Endothelial cell of umbilical vein (primary cell): ENCODE measurements at regions not wholly inside any gene's neighbourhood (a gene's known extent, or its start where the extent isn't known, plus 50 kb on each side); places are given as distances from the start of the nearest gene placed in this dataset.

Source experiments
- BruUV-seq: library from RNA; stranded (reverse); fragments of 400-500 nt; replicated peaks from 2 replicates; lab custom pipeline; 2021; lab: Mats Ljungman, UMichigan
- CTCF ChIA-PET: fragments of 300-600, 350-600 bp; sonication (Branson Sonifier 250); formaldehyde crosslinking; loops from one replicate; lab custom pipeline; 2021; ENCODE audit warnings: antibody characterized with exemption, inconsistent platforms; lab: Charles Lee
- POLR2A ChIA-PET: fragments of 300-600, 350-600 bp; sonication (Branson Sonifier 250); formaldehyde crosslinking; loops from one replicate; lab custom pipeline; 2021; ENCODE audit warnings: antibody characterized with exemption, inconsistent platforms; lab: Charles Lee
- DNase-seq: peaks from one replicate; pipeline ENCODE4 v3.0.0-alpha.2; 2011; ENCODE audit warnings: low read depth, low spot score
- FAIRE-seq: peaks from 2 replicates; lab custom pipeline; 2011; peaks lifted over from hg19 to GRCh38; lab: Jason Lieb, UNC
- H2AFZ ChIP-seq: 2 replicates; pipeline ENCODE4 v1.6.0; 2012; ENCODE audit warnings: low read depth, low read length, control low read depth, inconsistent platforms
- H3K27ac ChIP-seq: 2 replicates; pipeline ENCODE4 v1.5.1; 2011; ENCODE audit warnings: low read depth, mild to moderate bottlenecking, control low read depth, low read length, moderate library complexity; ENCODE audit not compliant: insufficient read depth
- H3K27me3 ChIP-seq, 2 experiments: 2 replicates each; pipeline versions ENCODE4 v1.6.0 to v1.6.1; 2011; ENCODE audit warnings: low read length in 2 of 2, mixed read lengths in 1 of 2; ENCODE audit not compliant: control insufficient read depth in 2 of 2, insufficient read depth in 2 of 2
- H3K36me3 ChIP-seq, 2 experiments: 2 replicates in 1 of 2; 3 replicates in 1 of 2; pipeline ENCODE4 v1.5.1; 2011; ENCODE audit warnings: low read length in 2 of 2, mild to moderate bottlenecking in 1 of 2, moderate library complexity in 1 of 2; ENCODE audit not compliant: control insufficient read depth in 2 of 2, insufficient read depth in 2 of 2; ENCODE audit errors: extremely low read depth in 1 of 2
- H3K4me1 ChIP-seq: 3 replicates; pipeline ENCODE4 v1.5.1; 2011; ENCODE audit warnings: mild to moderate bottlenecking, low read length; ENCODE audit not compliant: control insufficient read depth, insufficient read depth; ENCODE audit errors: extremely low read depth
- H3K4me2 ChIP-seq: 2 replicates; pipeline ENCODE4 v1.6.1; 2011; ENCODE audit warnings: low read length, control low read depth, mixed read lengths; ENCODE audit not compliant: insufficient read depth
- H3K4me3 ChIP-seq, 3 experiments: fragments of 200-600 bp in 1 of 3; sonication (generic), shearing (Covaris generic) in 1 of 3; replicated peaks in 1 of 3; 2 replicates each; pipeline ENCODE4 v1.5.1; 2011 to 2016; ENCODE audit warnings: control low read depth in 3 of 3, low read length in 3 of 3, mild to moderate bottlenecking in 2 of 3, inconsistent platforms in 1 of 3, low read depth in 1 of 3, moderate library complexity in 1 of 3; ENCODE audit not compliant: insufficient read depth in 1 of 3
- H3K79me2 ChIP-seq: 2 replicates; pipeline ENCODE4 v1.6.0; 2012; ENCODE audit warnings: low read length, inconsistent platforms; ENCODE audit not compliant: control insufficient read depth, insufficient read depth
- H3K9ac ChIP-seq: replicated peaks from 2 replicates; pipeline ENCODE3; 2011; ENCODE audit warnings: low read length, control low read depth; ENCODE audit not compliant: insufficient read depth; ENCODE audit errors: extremely low read depth
- H3K9me1 ChIP-seq: replicated peaks from 3 replicates; pipeline ENCODE4 v1.6.0; 2011; ENCODE audit warnings: mild to moderate bottlenecking, low read length; ENCODE audit not compliant: control insufficient read depth, insufficient read depth; ENCODE audit errors: extremely low read depth
- H3K9me3 ChIP-seq: replicated peaks from 2 replicates; pipeline ENCODE4 v1.5.1; 2012; ENCODE audit warnings: low read length, inconsistent platforms; ENCODE audit not compliant: control insufficient read depth, insufficient read depth
- H4K20me1 ChIP-seq: replicated peaks from 2 replicates; pipeline ENCODE3; 2011; ENCODE audit warnings: mild to moderate bottlenecking, low read length; ENCODE audit not compliant: control insufficient read depth, insufficient read depth; ENCODE audit errors: extremely low read depth
- EZH2 ChIP-seq: IDR thresholded peaks from 2 replicates; pipeline ENCODE4 v1.6.1; 2012; ENCODE audit warnings: borderline replicate concordance, low read depth, mild to moderate bottlenecking, moderate library complexity, low read length, inconsistent platforms; ENCODE audit not compliant: severe bottlenecking
- FOS ChIP-seq: IDR thresholded peaks from 2 replicates; pipeline ENCODE4 v1.6.1; 2011; ENCODE audit warnings: mild to moderate bottlenecking, low read length, moderate library complexity, borderline replicate concordance; ENCODE audit not compliant: insufficient read depth
- GATA2 ChIP-seq: IDR thresholded peaks from 2 replicates; pipeline ENCODE4 v1.7.0; 2011; ENCODE audit warnings: low read depth, mild to moderate bottlenecking, moderate library complexity, mixed read lengths, low read length; ENCODE audit not compliant: insufficient read length, insufficient read depth
- JUN ChIP-seq: IDR thresholded peaks from 2 replicates; pipeline ENCODE4 v1.6.1; 2011; ENCODE audit warnings: borderline replicate concordance, low read depth; ENCODE audit not compliant: insufficient read length, insufficient read depth
- MYC ChIP-seq: IDR thresholded peaks from one replicate; pipeline ENCODE4 v1.6.1; 2011; ENCODE audit warnings: mild to moderate bottlenecking, low read depth, low read length
- POLR2A ChIP-seq: IDR thresholded peaks from 2 replicates; pipeline ENCODE4 v1.6.1; 2012; ENCODE audit warnings: low read depth, mild to moderate bottlenecking, control low read depth, low read length
- POLR2AphosphoS5 ChIP-seq: IDR thresholded peaks from 2 replicates; pipeline ENCODE4 v1.6.1; 2012; ENCODE audit warnings: low read depth, mild to moderate bottlenecking, control low read depth, low read length, moderate library complexity; ENCODE audit not compliant: insufficient read depth
- dilution Hi-C: fragments of 300-500 bp; cut with MboI; formaldehyde crosslinking; loops from one replicate; pipeline ENCODE4 v1.15.0; 2019; ENCODE audit warnings: low sequenced_read_pairs; ENCODE audit not compliant: extremely low pct_ligation_motif_present
- intact Hi-C: fragments of 100-400 bp; cut with micrococcal nuclease; formaldehyde crosslinking; loops from one replicate; pipeline ENCODE4 v1.10.0; 2022
- TF ChIP-seq, protein P1 (sequence below): IDR thresholded peaks from 2 replicates; pipeline ENCODE4 v1.6.1; 2011; ENCODE audit not compliant: insufficient read depth, insufficient read length
- TF ChIP-seq, protein P2 (sequence below), 2 donors: IDR thresholded peaks; 1 replicate in 1 of 2; 2 replicates in 1 of 2; pipeline ENCODE4 v1.5.1; 2011; ENCODE audit warnings: low read length in 2 of 2, mild to moderate bottlenecking in 2 of 2, moderate library complexity in 2 of 2, control low read depth in 1 of 2, inconsistent platforms in 1 of 2, low read depth in 1 of 2; ENCODE audit not compliant: insufficient read depth in 1 of 2; ENCODE audit errors: extremely low read depth in 1 of 2

DNA sequence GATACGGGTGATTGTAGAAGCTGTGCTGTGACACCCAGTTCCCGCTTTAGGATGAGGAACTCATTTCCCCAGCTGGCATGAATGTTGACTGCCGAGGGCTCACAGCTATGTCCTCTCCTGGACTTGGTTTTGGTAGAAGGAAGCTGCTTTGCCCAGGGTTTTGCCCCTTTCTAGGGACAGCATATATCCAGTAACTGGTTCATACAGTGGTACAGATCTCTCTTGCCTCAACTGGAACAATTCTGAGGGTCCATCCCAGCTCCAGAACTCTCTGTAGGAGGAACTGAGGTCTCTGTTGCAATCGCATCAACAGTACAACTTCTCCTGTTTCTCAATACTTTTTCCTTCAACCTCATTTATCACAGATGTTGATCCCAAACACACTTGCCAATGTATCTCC lies 54.5 kb upstream of the FNDC3B start:
- DNase-seq (no peak), FAIRE-seq (no peak)
- H3K4me3 ChIP-seq, result no peak overlapping the region
- no peak overlapping the region for H3K9ac ChIP-seq
- no peaks in the 10 kb centered on the region for H4K20me1 ChIP-seq
- intact Hi-C loops, result no loop called here
- no peaks in the 10 kb centered on the region for H3K9me1 ChIP-seq
- ChIA-PET POLR2A (no interaction called here), CTCF (no interaction called here)
- H3K27ac ChIP-seq, result no peak overlapping the region
- no TSS peak for BruUV-seq
- H3K4me1 ChIP-seq, result no peaks in the 10 kb centered on the region
- no peaks in the 10 kb centered on the region for H3K36me3 ChIP-seq
- TF ChIP-seq POLR2AphosphoS5 (no peak), GATA2 (no peak), POLR2A (no peak), EZH2 (no peak), JUN (no peak)
- TF ChIP-seq, protein P1, sequence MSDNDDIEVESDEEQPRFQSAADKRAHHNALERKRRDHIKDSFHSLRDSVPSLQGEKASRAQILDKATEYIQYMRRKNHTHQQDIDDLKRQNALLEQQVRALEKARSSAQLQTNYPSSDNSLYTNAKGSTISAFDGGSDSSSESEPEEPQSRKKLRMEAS, result no peak
- H3K27me3 ChIP-seq, result no peaks in the 10 kb centered on the region
- H3K79me2 ChIP-seq, result no peaks in the 10 kb centered on the region
- H2AFZ ChIP-seq, result no peak overlapping the region
- H3K9me3 ChIP-seq, result no peaks in the 10 kb centered on the region
- dilution Hi-C loops, result no loop called here
- H3K4me2 ChIP-seq, result no peak overlapping the region

DNA sequence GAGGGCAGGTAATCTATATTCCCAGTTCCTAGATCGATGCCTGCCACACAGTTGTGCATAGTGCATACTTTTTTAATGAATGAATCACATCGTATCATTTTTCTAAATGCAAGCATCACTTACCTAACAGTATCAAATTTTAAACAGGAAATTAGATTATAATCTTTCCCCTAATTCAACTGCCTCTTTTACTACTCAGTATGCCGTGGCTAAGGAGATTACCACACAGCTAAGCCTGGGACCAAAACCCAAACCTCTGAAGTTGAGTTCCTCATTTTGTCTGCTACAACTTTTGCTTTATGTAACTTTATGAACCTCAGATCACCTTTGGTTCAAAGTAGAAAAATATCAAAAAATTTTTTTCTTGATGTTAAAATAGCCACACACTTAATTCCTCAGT lies 53.2 kb upstream of the FNDC3B start:
- dilution Hi-C loops, result no loop called here
- Histone ChIP-seq H3K9ac (no peak overlapping the region), H3K36me3 (no peaks in the 10 kb centered on the region)

More for the DNA sequence above, 53.2 kb upstream of the FNDC3B start:
- CTCF ChIA-PET, result no interaction called here
- H3K9me1 ChIP-seq, result no peaks in the 10 kb centered on the region
- no peaks in the 10 kb centered on the region for H3K79me2 ChIP-seq
- H3K4me1 ChIP-seq, result no peaks in the 10 kb centered on the region
- intact Hi-C loops, result no loop called here
- TF ChIP-seq JUN (no peak), POLR2AphosphoS5 (no peak), GATA2 (no peak), MYC (no peak), EZH2 (no peak), POLR2A (no peak), FOS (no peak)
- TF ChIP-seq, protein P1, result no peak
- TF ChIP-seq, protein P2, sequence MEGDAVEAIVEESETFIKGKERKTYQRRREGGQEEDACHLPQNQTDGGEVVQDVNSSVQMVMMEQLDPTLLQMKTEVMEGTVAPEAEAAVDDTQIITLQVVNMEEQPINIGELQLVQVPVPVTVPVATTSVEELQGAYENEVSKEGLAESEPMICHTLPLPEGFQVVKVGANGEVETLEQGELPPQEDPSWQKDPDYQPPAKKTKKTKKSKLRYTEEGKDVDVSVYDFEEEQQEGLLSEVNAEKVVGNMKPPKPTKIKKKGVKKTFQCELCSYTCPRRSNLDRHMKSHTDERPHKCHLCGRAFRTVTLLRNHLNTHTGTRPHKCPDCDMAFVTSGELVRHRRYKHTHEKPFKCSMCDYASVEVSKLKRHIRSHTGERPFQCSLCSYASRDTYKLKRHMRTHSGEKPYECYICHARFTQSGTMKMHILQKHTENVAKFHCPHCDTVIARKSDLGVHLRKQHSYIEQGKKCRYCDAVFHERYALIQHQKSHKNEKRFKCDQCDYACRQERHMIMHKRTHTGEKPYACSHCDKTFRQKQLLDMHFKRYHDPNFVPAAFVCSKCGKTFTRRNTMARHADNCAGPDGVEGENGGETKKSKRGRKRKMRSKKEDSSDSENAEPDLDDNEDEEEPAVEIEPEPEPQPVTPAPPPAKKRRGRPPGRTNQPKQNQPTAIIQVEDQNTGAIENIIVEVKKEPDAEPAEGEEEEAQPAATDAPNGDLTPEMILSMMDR (IDR thresholded peaks at IDR 0.05; ENCODE audit: extremely low read depth in 1 of 2, insufficient read depth in 1 of 2, low read depth in 1 of 2, low read length in 2 of 2), result no peak
- DNase-seq (no peak), FAIRE-seq (no peak)
- no peak overlapping the region for H3K4me2 ChIP-seq
- H4K20me1 ChIP-seq, result no peaks in the 10 kb centered on the region
- POLR2A ChIA-PET, result no interaction called here
- no peak overlapping the region for H2AFZ ChIP-seq
- no peak overlapping the region for H3K4me3 ChIP-seq
- no TSS peak for BruUV-seq
- H3K27me3 ChIP-seq, result no peaks in the 10 kb centered on the region
- no peaks in the 10 kb centered on the region for H3K9me3 ChIP-seq
- H3K27ac ChIP-seq, result no peak overlapping the region
